Thoracic aorta (tissue), 2 donors: ENCODE measurements at regions not wholly inside any gene's neighbourhood (a gene's known extent, or its start where the extent isn't known, plus 50 kb on each side); places are given as distances from the start of the nearest gene placed in this dataset.

Experiments used
- ATAC-seq: fragments of 150-250 bp; one replicate; pipeline ENCODE4 v1.8.0; 2017; ENCODE audit warnings: low read depth; ENCODE audit not compliant: insufficient number of reproducible peaks, low FRiP score
- DNase-seq: peaks from one replicate; pipeline ENCODE4 v3.0.0-alpha.2; 2020; ENCODE audit warnings: low spot score
- H3K27ac ChIP-seq, 2 donors: fragments of 200-600 bp; sonication (generic); 1 replicate in 1 of 2; 2 replicates in 1 of 2; pipeline ENCODE4 v1.5.1; 2016; ENCODE audit warnings: mild to moderate bottlenecking in 2 of 2, moderate library complexity in 2 of 2
- H3K27me3 ChIP-seq: fragments of 200-600 bp; sonication (generic); replicated peaks from 2 replicates; pipeline ENCODE4 v1.6.0; 2016; ENCODE audit warnings: mild to moderate bottlenecking; ENCODE audit not compliant: insufficient read depth
- H3K36me3 ChIP-seq: fragments of 200-600 bp; sonication (generic); one replicate; pipeline ENCODE4 v1.5.1; 2016
- H3K4me1 ChIP-seq, 2 donors: fragments of 200-600 bp; sonication (generic); 1 replicate in 1 of 2; 2 replicates in 1 of 2; pipeline versions ENCODE4 v1.5.1 to v1.6.0; 2016; ENCODE audit warnings: low read depth in 2 of 2, mild to moderate bottlenecking in 1 of 2; ENCODE audit not compliant: control insufficient read depth in 1 of 2
- H3K4me3 ChIP-seq: fragments of 200-600 bp; sonication (generic); 2 replicates; pipeline ENCODE4 v1.5.1; 2016; ENCODE audit warnings: mild to moderate bottlenecking
- H3K9me3 ChIP-seq: fragments of 200-600 bp; sonication (generic); 2 replicates; pipeline ENCODE4 v1.5.1; 2016
- CTCF ChIP-seq: fragments of 200-600 bp; sonication (generic); IDR thresholded peaks from one replicate; pipeline ENCODE4 v1.5.1; 2019; ENCODE audit warnings: antibody characterized with exemption

GRCh38 chr17:12391468-12391867 is 274.2 kb upstream of the MYOCD start:
- peaks cover 0 to 19% of the 10 kb centered on the region in 2 donors for H3K4me1 ChIP-seq
- H3K36me3 ChIP-seq = no peaks in the 10 kb centered on the region
- H3K27ac ChIP-seq = peak overlapping the region in 1 of 2 donors; percentile 27
- no peak for ATAC-seq
- DNase-seq = no peak
- H3K4me3 ChIP-seq = no peak overlapping the region
- no peak for TF ChIP-seq CTCF
- H3K9me3 ChIP-seq = no peaks in the 10 kb centered on the region
- no peaks in the 10 kb centered on the region for H3K27me3 ChIP-seq

GRCh38 chr17:12395733-12396354 is 269.8 kb upstream of the MYOCD start:
- H3K4me3 ChIP-seq = no peak overlapping the region
- DNase-seq = no peak
- TF ChIP-seq CTCF = peak; percentile 23

GRCh38 chr17:12398441-12399051 is 267.1 kb upstream of the MYOCD start:
- no peak for TF ChIP-seq CTCF
- Histone ChIP-seq H3K27me3 (no peaks in the 10 kb centered on the region), H3K36me3 (no peaks in the 10 kb centered on the region), H3K27ac (peak overlapping the region; percentile 16 to 40), H3K4me3 (peak overlapping the region; percentile 8), H3K9me3 (no peaks in the 10 kb centered on the region), H3K4me1 (peaks cover 0 to 20% of the 10 kb centered on the region in 2 donors)
- no peak for ATAC-seq
- no peak for DNase-seq

More at GRCh38 chr17:12395733-12396354, 269.8 kb upstream of the MYOCD start:
- Histone ChIP-seq H3K27me3 (no peaks in the 10 kb centered on the region), H3K36me3 (no peaks in the 10 kb centered on the region), H3K9me3 (no peaks in the 10 kb centered on the region), H3K4me1 (peaks cover 0 to 23% of the 10 kb centered on the region in 2 donors), H3K27ac (no peak overlapping the region)
- no peak for ATAC-seq

- DNase-seq = no peak
- no peaks in the 10 kb centered on the region for H3K36me3 ChIP-seq
- no peaks in the 10 kb centered on the region for H3K9me3 ChIP-seq
- no peaks in the 10 kb centered on the region for H3K27me3 ChIP-seq
- H3K4me1 ChIP-seq = peaks cover 8 to 55% of the 10 kb centered on the region in 2 donors
- H3K4me3 ChIP-seq = no peak overlapping the region
- ATAC-seq = no peak
- no peak for TF ChIP-seq CTCF
- H3K27ac ChIP-seq = no peak overlapping the region
These were observed 262.6 kb upstream of the MYOCD start for GRCh38 chr17:12402963-12403622.

- H3K27ac ChIP-seq = no peak overlapping the region
- peaks cover 8 to 49% of the 10 kb centered on the region in 2 donors for H3K4me1 ChIP-seq
- no peak for TF ChIP-seq CTCF
- no peaks in the 10 kb centered on the region for H3K36me3 ChIP-seq
- DNase-seq (no peak), ATAC-seq (no peak)
- H3K27me3 ChIP-seq = no peaks in the 10 kb centered on the region
- no peak overlapping the region for H3K4me3 ChIP-seq
- no peaks in the 10 kb centered on the region for H3K9me3 ChIP-seq
These were observed 261.8 kb upstream of the MYOCD start for GRCh38 chr17:12403881-12404398.
